Inflammatory macrophage treated with lipopolysaccharide for 1 hour (primary cell): ENCODE measurements at regions not wholly inside any gene's neighbourhood (a gene's known extent, or its start where the extent isn't known, plus 50 kb on each side); places are given as distances from the start of the nearest gene placed in this dataset.
"Not testable (repeated sequence)": the region's sequence is repeated elsewhere in the genome, so short reads cannot be mapped to it uniquely, and the experiment has no call there.

Source experiments
- DNase-seq, 2 donors: peaks; one replicate each; pipeline ENCODE4 v3.0.0-alpha.2; 2020 to 2022

DNA sequence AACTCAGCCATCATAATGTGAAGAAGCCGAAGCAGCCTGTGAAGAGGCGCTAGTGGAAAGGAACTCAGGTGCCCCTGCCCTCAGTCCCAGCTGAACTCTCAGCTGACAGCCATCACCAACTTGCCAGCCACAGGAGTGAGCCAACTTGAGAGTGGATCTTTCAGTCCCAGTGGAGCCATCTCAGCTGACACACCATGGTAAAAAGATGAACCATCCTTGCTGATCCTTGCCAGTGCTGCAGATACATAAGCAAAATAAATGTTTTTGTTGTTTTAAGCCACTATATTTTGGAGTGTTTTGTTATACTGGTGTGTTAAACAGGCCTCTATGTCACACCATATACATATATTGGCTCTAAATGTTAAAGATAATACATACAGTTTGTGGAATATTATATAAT is 195.8 kb upstream of the SPRED2 start:
- no peak for DNase-seq

DNA sequence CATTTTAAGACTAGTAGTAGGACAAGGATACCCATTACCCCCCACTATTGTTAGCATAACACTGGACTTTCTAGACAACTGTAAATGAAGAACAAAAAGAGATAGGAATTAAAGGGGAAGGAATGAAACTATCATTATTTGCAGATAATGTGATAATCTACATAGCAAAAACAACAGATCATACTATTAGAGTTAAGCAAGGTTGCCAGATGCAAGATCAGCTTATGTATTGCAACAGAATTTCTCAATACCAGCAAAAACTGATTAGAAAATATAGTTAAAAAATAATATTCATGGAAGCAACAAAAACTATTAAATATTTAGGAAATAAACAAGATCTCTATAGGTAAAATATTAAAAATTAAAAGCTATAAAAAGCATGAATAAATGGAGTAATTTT is 194.4 kb upstream of the SPRED2 start:
- no peak for DNase-seq

DNA sequence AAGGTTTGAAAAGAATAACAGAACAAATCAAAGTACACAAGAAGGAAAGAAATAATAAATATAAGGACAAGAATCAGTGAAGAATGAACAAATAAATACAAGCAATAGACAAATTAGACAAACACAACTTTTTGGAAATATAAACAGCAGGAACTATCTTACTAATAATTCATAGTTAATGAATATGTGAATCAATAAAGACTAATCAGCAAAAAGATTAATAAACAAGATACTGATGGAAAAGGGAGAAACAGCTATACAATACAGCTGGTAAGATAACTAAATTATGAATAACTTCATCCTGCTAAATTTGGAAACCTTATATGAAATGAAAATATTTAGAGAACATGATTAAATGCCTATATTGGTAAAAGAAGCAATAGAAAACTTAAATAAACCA is 193.6 kb upstream of the SPRED2 start:
- no peak for DNase-seq

DNA sequence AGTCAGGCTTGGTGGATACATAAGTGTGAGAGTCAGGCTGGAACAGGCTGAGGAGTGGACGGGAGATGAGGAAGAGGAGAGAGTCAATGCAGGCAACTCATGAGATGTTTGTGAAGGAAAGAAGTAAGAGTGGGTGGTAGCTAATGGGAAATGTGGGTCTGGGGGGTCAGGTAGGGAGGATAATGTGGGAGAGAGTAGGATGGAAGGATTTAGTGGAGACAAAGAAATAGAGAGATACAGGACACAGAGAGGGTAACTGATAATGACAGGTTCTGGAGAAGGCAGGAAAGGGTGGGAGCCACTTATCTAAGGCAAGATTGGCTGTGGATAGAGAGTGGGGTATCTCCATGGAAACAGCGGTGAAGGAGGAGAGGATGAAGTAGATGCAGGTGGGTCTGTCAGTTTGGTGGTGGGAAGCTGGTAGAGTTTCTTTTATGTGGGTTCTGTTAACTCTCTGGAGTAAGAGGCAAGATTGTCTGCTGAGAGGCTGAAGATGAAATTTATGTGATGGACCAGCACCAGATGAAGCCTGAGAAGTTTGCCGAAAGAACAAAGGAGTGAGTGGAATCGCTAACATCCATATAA is 190.6 kb upstream of the SPRED2 start:
- no peak for DNase-seq

DNA sequence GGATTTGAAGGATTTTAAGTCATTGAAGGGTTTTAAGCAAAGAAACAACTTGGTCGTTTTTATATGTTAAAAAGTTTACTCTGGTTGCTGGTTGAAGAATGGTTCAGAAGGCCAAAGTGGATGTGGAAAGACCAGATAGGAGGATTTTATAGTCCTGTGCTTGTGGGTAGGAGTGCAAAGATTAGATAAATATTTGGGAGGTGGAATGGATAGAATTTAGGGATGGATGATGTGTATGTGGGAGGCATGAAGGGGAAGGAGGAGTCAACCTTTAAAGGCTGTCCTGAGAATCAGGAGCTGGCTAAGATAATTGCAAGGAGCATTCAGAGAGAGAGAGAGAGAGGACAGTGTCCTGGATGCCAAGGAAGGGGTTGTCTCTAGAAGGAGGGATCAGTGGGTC is 190.1 kb upstream of the SPRED2 start:
- no peak for DNase-seq

DNA sequence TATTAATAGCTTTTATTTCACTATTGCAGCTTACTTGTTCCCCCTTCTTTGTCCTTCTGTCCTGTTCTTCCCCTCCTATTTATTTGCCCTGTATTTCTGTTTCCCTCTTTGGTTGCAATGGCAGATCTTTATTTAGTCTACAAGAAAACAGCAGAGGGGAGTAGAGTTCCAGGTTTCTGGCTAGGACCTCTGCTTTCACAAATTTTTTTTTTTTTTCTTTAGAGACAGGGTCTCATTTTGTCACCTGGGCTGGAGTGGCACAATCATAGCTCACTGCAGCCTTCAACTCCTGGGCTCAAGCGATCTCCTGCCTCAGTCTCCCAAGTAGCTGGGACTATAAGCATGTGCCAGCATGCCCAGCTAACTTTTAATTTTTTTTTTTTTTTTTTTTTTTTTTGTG is 188.1 kb upstream of the SPRED2 start:
- DNase-seq: no peak

DNA sequence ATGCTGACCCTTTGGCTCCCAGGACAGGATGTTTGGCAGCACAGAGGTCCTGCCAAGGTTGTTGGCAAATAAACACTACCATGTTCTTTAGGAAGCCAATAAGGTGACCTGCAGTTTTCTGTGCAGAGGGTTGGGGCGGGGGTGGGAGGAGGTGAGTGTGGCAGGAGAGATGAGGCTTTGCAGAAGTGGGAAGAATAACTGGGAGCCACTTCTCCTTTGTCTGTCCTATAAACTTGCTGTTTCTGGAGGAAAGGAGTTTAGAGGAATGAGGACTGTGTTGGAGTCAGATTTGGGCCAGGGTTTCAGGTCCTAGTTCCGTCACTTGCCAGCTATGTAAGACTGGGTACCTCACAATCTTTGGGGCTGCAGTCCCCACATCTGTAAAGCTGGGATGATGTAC is 187.6 kb upstream of the SPRED2 start:
- DNase-seq: no peak

DNA sequence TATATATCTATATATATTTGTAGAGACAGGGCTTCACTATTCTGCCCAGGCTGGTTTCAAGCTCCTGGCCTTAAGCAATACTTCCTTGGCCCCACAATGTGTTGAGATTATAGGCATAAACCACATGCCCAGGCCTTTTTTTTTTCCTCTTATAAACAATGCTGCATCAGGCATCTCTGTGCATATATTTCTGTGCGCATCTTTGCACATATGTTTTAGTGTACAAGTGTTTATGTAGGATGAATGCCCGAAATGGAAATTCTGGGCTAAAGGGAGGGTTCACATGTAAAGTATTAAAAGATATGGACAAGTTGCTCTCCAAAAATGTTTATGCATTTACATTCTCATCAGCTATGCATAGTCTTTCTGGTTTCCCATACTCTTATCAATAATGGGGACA is 183.2 kb upstream of the SPRED2 start:
- DNase-seq: no peak

DNA sequence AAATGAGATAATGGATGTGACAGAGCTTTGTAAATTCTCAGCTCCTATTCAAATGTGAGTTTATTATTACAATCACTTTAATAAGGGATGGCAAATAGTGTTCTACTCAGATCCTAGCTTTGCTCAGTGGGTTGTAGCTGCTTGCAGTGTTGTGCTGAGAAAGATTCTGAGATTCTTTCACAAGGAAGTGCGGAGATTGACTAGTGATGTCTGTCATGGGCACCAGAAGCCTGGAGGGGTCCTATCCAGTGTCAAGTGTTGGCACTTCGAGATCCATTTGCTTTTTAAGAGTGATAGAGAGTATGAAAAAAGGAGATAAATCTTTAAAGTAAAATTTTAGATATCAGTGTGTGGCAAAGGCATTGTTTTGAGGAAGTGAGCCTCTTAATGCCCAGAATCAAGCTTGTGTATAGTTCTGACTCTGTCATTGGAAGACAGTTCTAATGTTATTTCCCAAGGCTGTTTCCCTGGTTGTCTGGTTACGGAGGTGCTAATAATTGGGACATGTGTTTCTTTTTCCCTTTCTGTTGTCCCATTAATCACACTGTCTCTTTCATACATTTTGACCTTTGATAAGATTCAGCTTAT is 181.7 kb upstream of the SPRED2 start:
- no peak for DNase-seq

DNA sequence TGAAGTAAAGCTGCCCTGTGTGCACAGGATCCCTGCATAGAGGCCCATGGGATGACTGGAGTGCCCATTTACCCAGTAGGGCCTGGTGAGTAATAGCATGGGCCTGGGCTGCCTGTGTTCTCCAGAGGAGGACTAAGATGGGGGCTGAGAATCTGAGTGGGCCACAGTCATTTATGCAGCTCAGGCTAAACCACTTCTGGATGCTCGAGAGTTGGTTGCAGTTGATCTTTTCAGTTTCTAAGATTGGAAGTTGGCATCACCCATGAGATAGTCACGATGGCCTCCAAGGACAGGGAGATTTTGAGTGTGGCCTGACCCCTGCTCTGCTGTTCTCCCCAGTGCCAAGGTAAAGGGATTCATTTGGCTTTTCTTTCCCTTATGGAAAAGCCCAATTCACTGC is 179.1 kb upstream of the SPRED2 start:
- no peak for DNase-seq

DNA sequence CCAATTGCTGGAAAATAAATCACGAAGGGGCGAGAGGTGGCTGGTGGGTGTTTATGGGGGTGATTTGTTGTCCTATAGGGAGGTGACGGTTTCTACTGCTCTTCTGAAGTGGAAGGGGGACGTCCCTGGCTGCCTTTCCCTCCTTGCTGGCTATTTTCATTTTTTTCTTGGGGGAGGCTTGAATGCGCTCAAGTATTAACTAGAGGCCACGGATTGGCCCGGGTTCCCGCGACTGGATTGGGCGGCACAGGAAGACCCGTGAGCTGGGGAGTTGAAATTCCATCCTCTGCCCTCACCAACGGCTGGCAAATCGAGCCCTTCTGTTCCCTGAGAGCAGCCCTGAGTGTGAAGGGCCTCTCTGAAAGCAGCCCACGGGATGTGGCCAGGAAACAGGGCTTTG is 176.5 kb upstream of the SPRED2 start:
- DNase-seq: no peak

DNA sequence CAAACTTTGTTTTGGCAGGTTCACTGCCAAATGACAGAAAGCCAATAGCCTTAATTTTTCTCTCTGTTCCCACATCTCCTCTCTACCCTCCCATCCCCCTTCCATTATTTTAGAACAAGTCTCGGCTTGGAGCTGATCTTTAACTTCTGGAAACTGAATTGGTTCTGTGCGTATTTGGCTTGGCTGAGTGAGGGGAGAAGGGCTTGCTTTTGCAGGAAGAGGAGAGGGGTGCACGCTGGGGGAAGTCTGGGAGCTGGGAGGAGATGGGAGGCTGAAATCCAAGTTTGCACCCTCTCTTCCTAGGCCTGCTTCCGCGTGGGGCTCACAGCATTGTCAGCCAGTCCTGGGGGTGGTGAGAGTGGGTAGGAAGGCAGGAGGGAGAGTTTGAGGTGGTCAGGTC is 176.1 kb upstream of the SPRED2 start:
- no peak for DNase-seq

DNA sequence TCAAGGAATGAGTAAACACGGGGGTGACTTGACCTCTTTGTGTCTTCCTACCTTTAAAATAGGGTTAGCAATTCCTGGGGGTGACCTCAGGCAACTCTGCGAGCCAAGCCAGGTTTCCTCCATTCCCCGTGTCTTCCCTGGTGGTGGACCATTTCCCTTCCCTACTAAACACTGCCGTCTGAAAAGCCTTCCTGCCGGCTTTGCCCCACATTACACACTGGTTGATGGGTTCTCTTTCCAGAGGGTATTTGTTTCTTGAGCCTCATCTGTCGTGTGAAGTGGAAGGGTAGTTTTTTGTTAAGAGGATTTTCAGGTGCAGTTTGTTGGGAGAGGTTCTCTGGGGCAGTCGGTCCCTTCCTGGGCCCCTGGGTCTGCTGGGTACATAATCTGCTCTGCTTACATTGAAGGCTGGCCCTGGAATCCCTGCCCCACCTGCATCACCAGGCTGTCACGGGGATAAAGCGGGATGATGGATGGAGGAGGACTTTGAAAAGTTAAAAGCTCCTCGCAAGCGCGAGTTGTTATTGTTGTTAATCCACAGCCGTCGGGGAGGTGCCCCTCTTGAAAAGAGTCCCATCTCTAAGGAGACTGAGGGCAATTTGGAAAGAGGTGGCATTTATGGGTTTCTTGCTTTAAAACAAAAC is 175.4 kb upstream of the SPRED2 start:
- DNase-seq: no peak

DNA sequence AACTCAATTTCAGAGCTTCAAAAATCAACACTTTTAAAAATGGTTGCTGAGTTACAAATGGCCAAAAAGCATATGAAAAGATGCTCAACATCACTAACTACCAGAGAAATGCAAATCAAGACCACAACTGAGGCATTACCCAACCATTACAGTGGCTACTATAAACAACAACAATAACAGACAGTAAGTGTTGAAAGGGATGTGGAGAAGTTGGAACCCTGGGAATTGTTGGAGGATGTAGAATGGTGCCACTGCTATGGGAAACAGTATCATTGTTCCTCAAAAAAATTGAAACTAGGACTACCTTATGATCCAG is 173.3 kb upstream of the SPRED2 start:
- no peak for DNase-seq

DNA sequence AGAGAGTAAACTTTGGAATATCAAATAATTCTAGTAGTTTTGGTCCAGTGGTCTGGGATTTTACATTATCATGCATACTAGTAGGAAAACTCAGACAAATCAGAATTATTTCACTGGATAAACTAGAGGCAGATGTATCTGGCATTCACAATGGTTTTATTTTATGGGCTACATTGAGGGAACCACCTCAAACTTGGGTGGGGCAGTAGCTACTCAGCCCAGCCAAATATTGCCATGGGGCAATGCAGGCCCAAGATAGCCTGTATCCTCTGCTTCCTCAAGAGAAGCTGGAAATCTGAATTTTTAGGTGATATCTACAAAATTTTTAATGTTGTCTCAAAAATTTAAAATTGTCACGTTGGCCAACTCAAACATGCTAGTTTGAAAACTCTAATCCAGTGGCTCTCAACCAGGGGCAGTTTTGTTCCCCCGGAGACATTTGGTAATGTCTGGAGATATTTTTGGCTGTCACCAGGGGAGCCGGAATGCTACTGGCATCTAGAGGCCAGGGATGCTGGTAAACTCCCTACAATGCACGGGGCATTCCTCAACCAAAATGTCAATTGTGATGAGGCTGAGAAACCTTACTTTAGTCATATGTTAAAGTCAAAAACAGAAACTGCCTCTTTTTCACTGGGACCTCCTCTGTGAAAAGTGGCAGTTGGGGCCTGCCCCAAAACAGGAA is 172.8 kb upstream of the SPRED2 start:
- no peak for DNase-seq

DNA sequence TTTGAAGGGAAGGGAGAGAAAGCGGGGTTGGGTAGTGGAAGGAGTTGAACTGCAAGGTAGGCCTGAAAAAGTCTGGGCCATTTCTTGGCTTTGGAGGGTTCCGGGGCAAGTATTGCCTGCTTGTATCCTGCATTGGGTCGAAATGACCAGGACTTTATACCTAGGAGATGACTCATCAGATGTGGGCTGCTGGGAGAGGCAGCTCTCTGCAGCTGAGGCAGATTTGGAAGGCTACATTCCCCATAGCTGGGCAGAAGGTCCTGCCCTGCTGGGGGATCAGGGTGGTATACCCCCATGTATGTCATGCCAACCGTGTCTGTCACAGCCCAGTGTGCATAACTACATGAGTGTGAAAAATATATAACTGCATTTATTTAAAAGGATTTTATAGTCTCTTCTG is 171.8 kb upstream of the SPRED2 start:
- no peak for DNase-seq

DNA sequence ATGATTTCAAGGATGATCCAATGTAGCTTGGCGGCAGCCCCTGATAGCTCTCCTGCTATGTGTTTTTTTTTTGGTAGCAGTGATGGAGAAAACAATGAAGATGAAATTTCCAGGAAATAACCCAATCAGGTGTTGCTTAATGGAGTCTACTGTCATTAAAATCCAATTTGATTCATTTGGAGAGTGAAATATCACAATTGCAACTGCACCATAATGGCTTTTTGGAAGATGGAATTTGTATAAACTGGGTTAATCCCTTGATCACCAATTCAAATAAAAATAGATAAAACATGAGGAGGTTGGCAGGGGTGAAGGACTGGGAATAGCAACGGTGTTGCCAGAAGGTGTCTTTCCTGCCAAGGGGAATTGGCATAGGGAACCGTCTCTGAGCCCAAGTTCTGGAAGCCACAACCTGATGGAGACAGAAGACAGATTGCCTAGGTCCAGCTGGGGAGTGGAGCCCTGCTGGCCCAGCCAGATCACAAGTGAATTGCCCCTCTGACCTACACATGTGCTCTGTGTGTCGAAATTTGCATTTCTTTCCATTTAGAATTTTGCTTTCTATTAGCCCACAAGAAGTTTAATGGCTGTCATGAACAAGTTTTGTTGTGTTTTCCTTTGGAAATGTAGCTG is 170.3 kb upstream of the SPRED2 start:
- DNase-seq: no peak

DNA sequence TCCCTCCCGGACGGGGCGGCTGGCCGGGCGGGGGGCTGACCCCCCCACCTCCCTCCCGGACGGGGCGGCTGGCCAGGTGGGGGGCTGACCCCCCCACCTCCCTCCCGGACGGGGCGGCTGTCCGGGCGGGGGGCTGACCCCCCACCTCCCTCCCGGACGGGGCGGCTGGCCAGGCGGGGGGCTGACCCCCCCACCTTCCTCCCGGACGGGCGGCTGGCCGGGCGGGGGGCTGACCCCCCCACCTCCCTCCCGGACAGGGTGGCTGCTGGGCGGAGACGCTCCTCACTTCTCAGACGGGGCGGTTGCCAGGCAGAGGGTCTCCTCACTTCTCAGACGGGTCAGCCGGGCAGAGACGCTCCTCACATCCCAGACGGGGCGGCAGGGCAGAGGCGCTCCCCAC is 168.5 kb upstream of the SPRED2 start:
- DNase-seq: not testable (repeated sequence)

DNA sequence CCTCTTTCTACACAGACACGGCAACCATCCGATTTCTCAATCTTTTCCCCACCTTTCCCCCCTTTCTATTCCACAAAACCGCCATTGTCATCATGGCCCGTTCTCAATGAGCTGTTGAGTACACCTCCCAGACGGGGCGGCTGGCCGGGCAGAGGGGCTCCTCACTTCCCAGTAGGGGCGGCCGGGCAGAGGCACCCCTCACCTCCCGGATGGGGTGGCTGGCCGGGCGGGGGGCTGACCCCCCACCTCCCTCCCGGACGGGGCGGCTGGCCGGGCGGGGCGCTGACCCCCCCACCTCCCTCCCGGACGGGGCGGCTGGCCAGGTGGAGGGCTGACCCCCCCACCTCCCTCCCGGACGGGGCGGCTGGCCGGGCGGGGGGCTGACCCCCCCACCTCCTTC is 168.0 kb upstream of the SPRED2 start:
- not testable (repeated sequence) for DNase-seq

DNA sequence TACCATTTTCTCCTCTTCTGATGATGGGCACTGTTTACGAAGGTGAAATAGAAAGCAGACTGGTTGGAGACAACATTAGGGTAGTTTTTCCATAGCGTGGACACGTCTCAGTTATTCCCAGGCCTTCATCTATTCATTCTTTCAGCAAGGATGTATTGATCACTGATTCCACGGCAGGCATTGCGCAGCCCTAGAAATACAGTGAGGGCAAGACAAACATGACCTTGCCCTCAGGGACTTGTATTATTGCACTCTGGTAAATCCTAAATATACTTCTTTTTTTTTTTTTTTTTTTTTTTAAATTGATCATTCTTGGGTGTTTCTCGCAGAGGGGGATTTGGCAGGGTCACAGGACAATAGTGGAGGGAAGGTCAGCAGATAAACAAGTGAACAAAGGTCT is 167.3 kb upstream of the SPRED2 start:
- no peak for DNase-seq

DNA sequence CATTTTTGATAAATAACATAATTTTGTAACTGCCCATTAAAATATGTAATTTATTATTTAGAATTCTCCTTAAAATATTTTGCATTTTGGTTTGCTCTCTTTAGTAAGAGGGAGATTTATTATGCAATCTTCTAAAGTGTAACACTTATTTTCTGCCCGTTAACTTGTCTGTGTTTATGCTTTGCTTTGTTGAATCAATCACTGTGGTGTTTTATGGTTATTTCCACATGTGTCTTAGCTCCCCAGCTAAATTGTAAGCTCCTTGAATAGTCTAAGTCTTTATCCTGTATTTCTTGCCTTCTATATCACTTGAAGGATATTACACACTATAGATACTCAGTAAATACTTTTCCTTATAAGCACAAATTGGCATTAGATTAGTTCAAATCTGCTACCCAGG is 166.6 kb upstream of the SPRED2 start:
- DNase-seq: no peak

DNA sequence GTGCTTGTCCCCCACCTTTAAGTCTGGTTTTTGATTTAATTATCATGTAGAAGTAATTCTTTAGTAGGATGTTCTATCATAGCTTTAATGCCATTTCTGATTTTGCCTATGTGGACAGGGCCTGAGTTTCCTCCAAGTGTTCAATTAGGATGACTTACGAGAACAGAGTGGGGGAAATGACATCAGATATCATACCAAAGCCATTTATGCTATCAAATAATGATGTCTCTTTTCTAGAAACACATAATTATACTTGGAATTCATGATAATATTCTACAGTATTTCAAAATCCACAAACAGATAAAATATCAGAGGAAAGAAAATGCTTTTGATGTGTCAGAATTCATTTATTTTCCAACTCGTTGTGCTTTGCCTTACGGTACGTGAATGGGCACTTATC is 165.9 kb upstream of the SPRED2 start:
- no peak for DNase-seq

DNA sequence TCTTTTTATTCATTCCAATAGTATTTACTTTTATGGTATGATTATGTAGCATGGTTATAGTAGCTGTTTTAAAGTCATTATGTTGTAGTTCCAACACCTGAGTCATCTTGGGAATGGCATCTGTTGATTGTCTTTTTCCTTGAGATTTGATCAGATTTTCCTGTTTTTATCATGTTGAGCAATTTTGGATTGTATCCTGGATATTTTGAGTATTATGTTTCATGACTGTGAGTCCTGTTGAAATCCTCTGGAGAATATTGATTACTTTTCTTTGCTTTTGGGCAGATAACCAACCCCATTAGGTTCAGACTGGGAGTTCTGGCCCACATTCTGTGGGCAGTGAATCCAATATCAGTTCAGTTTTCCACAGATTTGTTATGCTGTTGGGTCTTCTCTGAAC is 163.2 kb upstream of the SPRED2 start:
- no peak for DNase-seq

DNA sequence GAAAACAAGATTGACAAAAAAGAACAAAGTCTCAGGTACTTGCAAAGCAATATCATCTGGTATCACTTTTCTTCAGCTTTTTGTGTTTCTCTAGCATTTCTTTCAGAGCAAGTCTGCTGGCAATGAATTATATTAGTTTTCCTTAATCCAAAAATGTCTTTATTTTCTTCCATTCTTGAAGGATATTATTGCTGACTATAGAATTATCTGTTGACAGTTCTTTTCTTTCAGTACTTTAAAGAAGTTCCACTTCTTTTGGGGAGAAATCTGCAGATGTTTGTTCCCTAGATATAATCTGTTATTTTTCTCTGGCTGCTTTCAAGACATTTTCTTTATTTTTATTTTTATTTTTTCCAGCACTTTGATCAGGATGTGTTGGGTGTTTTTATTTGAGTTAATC is 161.8 kb upstream of the SPRED2 start:
- no peak for DNase-seq
